ENCODE measurements at regions not wholly inside any gene's neighbourhood (a gene's known extent, or its start where the extent isn't known, plus 50 kb on each side); places are given as distances from the start of the nearest gene placed in this dataset.

- ChIA-PET POLR2A (no interaction called here), CTCF (no interaction called here)
- no peak for DNase-seq (ENCODE audit: extremely low spot score)
- no peak for TF ChIP-seq SUZ12 (IDR thresholded peaks at IDR 0.05)
- TF ChIP-seq FOXK2 (IDR thresholded peaks at IDR 0.05): no peak
- no peak for TF ChIP-seq PKNOX1 (IDR thresholded peaks at IDR 0.05)
- TF ChIP-seq TARDBP (IDR thresholded peaks at IDR 0.05): no peak
- TF ChIP-seq HDGF (IDR thresholded peaks at IDR 0.05; ENCODE audit: borderline replicate concordance): no peak
- TF ChIP-seq ARNT (IDR thresholded peaks at IDR 0.05): no peak
- no peak for TF ChIP-seq ELF4 (IDR thresholded peaks at IDR 0.05)
- no peak for TF ChIP-seq ZNF384 (IDR thresholded peaks at IDR 0.05)
- TF ChIP-seq FOXA1 (IDR thresholded peaks at IDR 0.05): no peak
- no peak for TF ChIP-seq LEF1 (IDR thresholded peaks at IDR 0.05; ENCODE audit: borderline replicate concordance)
- TF ChIP-seq NFRKB (IDR thresholded peaks at IDR 0.05): no peak
- no peak for TF ChIP-seq BHLHE40 (IDR thresholded peaks at IDR 0.05; ENCODE audit: borderline replicate concordance)
- no peak for TF ChIP-seq CTBP1 (IDR thresholded peaks at IDR 0.05; ENCODE audit: borderline replicate concordance)
- no peak for TF ChIP-seq L3MBTL2 (conservative IDR thresholded peaks at IDR 0.05)
- TF ChIP-seq FOXM1 (IDR thresholded peaks at IDR 0.05; ENCODE audit: borderline replicate concordance): no peak
- TF ChIP-seq SP1 (IDR thresholded peaks at IDR 0.05): no peak
Observed at GRCh38 chrX:42460706-42461105, 317.3 kb downstream of the PPP1R2C start.

DNA sequence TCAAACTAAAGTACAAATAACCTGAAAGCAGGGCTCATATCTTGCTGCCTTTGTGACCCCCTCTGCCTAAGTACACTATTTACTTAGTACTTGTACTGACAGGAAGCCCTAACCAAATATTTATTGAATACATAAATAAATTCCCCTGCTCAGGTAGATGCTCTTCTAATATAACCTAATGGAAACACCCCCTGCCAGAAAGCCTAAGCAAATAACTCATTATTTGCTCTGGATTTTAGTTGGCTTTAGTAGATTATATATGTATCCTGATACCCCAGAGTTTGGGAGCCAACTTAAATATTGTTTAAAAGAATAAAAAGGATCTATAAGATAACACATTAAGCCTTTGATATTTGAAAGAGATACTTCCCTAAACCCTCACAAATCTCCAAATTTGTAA, 318.2 kb downstream of the PPP1R2C start:
- ChIA-PET POLR2A (no interaction called here), CTCF (no interaction called here)
- no peak for DNase-seq (ENCODE audit: extremely low spot score)
- TF ChIP-seq FOXK2 (IDR thresholded peaks at IDR 0.05) (no peak), L3MBTL2 (conservative IDR thresholded peaks at IDR 0.05) (no peak), ELF4 (IDR thresholded peaks at IDR 0.05) (no peak), FOXM1 (IDR thresholded peaks at IDR 0.05; ENCODE audit: borderline replicate concordance) (no peak), SP1 (IDR thresholded peaks at IDR 0.05) (no peak), NFRKB (IDR thresholded peaks at IDR 0.05) (no peak), TARDBP (IDR thresholded peaks at IDR 0.05) (no peak), CTBP1 (IDR thresholded peaks at IDR 0.05; ENCODE audit: borderline replicate concordance) (no peak), LEF1 (IDR thresholded peaks at IDR 0.05; ENCODE audit: borderline replicate concordance) (no peak), PKNOX1 (IDR thresholded peaks at IDR 0.05) (no peak)

GRCh38 chrX:42456176-42456700, 321.7 kb downstream of the PPP1R2C start:
- ChIA-PET POLR2A (no interaction called here), CTCF (no interaction called here)
- DNase-seq (ENCODE audit: extremely low spot score): no peak
- TF ChIP-seq FOXA1 (IDR thresholded peaks at IDR 0.05) (no peak), ARNT (IDR thresholded peaks at IDR 0.05) (no peak), ZNF384 (IDR thresholded peaks at IDR 0.05) (no peak), SP1 (IDR thresholded peaks at IDR 0.05) (no peak), ELF4 (IDR thresholded peaks at IDR 0.05) (no peak), L3MBTL2 (conservative IDR thresholded peaks at IDR 0.05) (no peak)

- TF ChIP-seq ARNT (IDR thresholded peaks at IDR 0.05): no peak
- TF ChIP-seq FOXK2 (IDR thresholded peaks at IDR 0.05): no peak
- no peak for TF ChIP-seq ZNF384 (IDR thresholded peaks at IDR 0.05)
- TF ChIP-seq TARDBP (IDR thresholded peaks at IDR 0.05): no peak
- TF ChIP-seq FOXM1 (IDR thresholded peaks at IDR 0.05; ENCODE audit: borderline replicate concordance): no peak
- POLR2A ChIA-PET: no interaction called here
- no peak for DNase-seq (ENCODE audit: extremely low spot score)
- CTCF ChIA-PET: no interaction called here
Observed at GRCh38 chrX:42450228-42450627, 327.7 kb downstream of the PPP1R2C start.

DNA sequence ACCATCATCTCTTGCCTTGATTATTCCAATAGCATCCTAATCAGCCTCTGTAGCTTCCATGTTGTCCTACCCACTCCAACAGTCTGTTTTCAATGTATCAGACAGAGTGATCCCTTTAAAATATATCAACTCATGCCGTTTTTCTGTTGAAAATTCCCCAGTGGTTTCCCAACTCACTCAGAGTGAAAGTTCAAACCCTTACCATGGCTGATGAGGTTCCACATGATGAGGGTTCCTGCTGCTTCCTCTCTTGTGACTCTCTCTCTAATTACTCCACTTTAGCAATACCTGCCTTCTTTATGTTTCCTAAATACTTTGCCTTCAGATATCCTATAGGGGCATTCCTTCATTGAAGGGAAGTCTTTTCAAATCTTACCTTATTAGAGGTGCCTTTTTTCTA, 334.7 kb downstream of the PPP1R2C start:
- TF ChIP-seq BHLHE40 (IDR thresholded peaks at IDR 0.05; ENCODE audit: borderline replicate concordance) (no peak), CTBP1 (IDR thresholded peaks at IDR 0.05; ENCODE audit: borderline replicate concordance) (no peak), ARNT (IDR thresholded peaks at IDR 0.05) (no peak), ZNF384 (IDR thresholded peaks at IDR 0.05) (no peak), FOXK2 (IDR thresholded peaks at IDR 0.05) (no peak), FOXM1 (IDR thresholded peaks at IDR 0.05; ENCODE audit: borderline replicate concordance) (no peak), FOXA1 (IDR thresholded peaks at IDR 0.05) (no peak), ELF4 (IDR thresholded peaks at IDR 0.05) (no peak), PKNOX1 (IDR thresholded peaks at IDR 0.05) (no peak), TARDBP (IDR thresholded peaks at IDR 0.05) (no peak), SUZ12 (IDR thresholded peaks at IDR 0.05) (no peak), NFRKB (IDR thresholded peaks at IDR 0.05) (no peak), SP1 (IDR thresholded peaks at IDR 0.05) (no peak), LEF1 (IDR thresholded peaks at IDR 0.05; ENCODE audit: borderline replicate concordance) (no peak), HDGF (IDR thresholded peaks at IDR 0.05; ENCODE audit: borderline replicate concordance) (no peak), L3MBTL2 (conservative IDR thresholded peaks at IDR 0.05) (no peak)
- ChIA-PET CTCF (no interaction called here), POLR2A (no interaction called here)
- DNase-seq (ENCODE audit: extremely low spot score): no peak

GRCh38 chrX:42442745-42443144, 335.2 kb downstream of the PPP1R2C start:
- TF ChIP-seq PKNOX1 (IDR thresholded peaks at IDR 0.05) (no peak), ZNF384 (IDR thresholded peaks at IDR 0.05) (no peak), CTBP1 (IDR thresholded peaks at IDR 0.05; ENCODE audit: borderline replicate concordance) (no peak), BHLHE40 (IDR thresholded peaks at IDR 0.05; ENCODE audit: borderline replicate concordance) (no peak), ARNT (IDR thresholded peaks at IDR 0.05) (no peak), ELF4 (IDR thresholded peaks at IDR 0.05) (no peak), FOXA1 (IDR thresholded peaks at IDR 0.05) (no peak), NFRKB (IDR thresholded peaks at IDR 0.05) (no peak), HDGF (IDR thresholded peaks at IDR 0.05; ENCODE audit: borderline replicate concordance) (no peak), FOXM1 (IDR thresholded peaks at IDR 0.05; ENCODE audit: borderline replicate concordance) (no peak), LEF1 (IDR thresholded peaks at IDR 0.05; ENCODE audit: borderline replicate concordance) (no peak), L3MBTL2 (conservative IDR thresholded peaks at IDR 0.05) (no peak)
- DNase-seq (ENCODE audit: extremely low spot score): no peak
- CTCF ChIA-PET: no interaction called here
- POLR2A ChIA-PET: no interaction called here

All from HEK293T (cell line).